AG09319 (cell line): ENCODE measurements at regions not wholly inside any gene's neighbourhood (a gene's known extent, or its start where the extent isn't known, plus 50 kb on each side); places are given as distances from the start of the nearest gene placed in this dataset.
"Not testable (repeated sequence)": the region's sequence is repeated elsewhere in the genome, so short reads cannot be mapped to it uniquely, and the experiment has no call there.

Experiments
- DNase-seq: peaks from one replicate; pipeline ENCODE4 v3.0.0-alpha.2; 2010; ENCODE audit warnings: low read depth; ENCODE audit errors: extremely low read depth
- TF ChIP-seq, protein P1 (sequence below): IDR thresholded peaks from 2 replicates; pipeline ENCODE4 v1.5.1; 2011; ENCODE audit warnings: low read depth, mild to moderate bottlenecking, inconsistent platforms, low read length, moderate library complexity

DNA sequence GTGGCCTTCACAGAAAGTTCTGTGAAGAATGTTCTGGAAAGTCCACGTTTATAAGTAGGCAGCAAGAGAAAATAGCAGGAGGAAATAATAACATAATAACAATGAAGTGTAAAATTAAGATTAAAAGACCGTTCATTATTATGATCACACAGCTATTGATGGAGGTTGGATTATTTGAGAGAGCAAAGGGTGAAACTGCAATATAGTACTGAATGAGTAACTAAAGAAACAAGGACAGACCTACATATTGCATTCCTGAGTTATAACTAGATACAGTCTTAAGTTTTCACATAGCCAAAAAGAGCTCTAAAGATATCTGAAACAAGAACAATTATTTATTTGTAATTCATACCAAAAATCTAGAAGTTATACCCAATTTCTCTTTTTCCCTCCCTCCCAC is 122.9 kb upstream of the TMEM164 start:
- DNase-seq = no peak
- TF ChIP-seq, protein P1, sequence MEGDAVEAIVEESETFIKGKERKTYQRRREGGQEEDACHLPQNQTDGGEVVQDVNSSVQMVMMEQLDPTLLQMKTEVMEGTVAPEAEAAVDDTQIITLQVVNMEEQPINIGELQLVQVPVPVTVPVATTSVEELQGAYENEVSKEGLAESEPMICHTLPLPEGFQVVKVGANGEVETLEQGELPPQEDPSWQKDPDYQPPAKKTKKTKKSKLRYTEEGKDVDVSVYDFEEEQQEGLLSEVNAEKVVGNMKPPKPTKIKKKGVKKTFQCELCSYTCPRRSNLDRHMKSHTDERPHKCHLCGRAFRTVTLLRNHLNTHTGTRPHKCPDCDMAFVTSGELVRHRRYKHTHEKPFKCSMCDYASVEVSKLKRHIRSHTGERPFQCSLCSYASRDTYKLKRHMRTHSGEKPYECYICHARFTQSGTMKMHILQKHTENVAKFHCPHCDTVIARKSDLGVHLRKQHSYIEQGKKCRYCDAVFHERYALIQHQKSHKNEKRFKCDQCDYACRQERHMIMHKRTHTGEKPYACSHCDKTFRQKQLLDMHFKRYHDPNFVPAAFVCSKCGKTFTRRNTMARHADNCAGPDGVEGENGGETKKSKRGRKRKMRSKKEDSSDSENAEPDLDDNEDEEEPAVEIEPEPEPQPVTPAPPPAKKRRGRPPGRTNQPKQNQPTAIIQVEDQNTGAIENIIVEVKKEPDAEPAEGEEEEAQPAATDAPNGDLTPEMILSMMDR = no peak

DNA sequence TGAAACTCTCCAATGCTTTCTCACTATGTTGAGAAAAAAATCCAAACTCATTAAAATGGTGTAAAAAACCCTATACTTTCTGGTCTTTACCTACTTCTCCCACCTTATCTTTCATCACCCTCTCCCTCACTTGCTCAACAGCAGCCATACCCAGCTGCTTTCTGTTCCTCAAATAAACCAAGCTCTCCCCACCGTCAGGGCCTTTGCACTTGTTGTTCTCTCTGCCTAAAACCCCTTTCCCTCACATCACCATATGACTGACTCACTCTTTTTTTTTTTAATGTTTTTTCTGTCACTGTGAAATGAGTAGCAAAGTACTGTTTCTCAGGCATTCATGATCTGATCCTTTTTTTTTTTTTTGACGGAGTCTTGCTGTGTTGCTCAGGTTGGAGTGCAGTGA is 122.3 kb upstream of the TMEM164 start:
- no peak for DNase-seq
- TF ChIP-seq, protein P1 = no peak

DNA sequence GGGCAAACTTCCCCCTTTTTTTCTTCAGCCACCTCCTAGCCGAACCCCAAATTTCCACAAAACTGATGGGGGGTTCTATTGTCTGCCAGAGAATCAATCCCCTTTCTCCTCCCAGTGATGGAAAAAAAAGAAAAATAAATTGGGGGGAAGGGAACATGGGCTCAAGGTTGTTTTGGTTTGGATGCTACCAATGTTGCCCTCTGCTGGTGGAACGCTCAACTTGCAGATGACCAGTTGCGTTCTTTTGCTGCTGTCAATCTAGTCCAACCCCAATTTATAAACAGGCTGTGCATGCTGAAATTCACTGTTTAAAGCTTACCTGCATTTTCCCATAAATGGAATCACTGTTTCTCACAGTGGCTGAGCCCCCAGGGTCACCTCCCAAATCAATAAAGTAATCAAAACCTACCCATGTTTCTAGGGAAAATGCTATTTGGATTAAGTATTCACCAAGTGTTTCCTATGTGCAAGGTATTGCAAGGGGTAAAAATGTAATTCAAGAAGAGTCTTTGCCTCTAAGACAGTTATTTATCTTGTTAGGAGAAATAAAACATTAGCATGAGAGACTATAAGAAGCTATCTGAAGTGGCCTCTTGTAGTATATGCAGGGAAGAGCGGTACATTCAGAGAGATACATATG is 116.7 kb upstream of the TMEM164 start:
- peak; percentile 14 for DNase-seq
- TF ChIP-seq, protein P1 = peak; percentile 74

DNA sequence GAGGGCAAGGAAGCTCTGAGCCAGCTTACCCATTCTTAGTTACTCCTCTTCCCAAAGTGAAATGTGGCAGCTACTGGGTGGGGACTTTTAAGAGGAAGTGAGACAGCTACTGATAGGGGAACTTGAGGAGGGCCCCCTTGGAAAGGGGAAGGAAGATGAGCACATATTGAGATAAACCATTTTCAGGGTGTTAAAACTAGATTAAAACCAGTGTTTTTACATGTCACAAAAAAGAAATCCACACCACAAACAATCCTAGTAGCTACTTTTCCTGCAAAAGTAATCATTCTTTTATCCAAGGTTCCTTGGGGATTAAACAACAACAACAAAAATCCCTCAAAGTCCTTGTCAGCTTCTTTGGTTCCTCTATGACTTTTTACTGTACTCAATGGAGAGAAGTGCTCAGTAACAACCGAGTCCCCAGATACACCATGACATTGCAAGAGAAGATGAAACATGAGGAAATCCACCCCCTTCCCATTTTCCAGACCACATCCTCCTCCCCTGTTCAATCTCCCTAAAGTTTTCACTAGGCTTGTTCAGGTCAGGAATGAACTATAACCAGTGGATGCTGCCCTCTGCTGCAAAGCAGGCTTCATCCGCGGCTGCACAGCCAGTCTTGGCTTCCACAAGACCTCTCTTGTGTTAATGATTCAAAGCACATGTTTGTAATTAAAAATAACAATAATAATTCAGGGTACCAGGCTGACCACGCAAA is 113.5 kb upstream of the TMEM164 start:
- TF ChIP-seq, protein P1 = peak; percentile 53
- DNase-seq = peak; percentile 15

DNA sequence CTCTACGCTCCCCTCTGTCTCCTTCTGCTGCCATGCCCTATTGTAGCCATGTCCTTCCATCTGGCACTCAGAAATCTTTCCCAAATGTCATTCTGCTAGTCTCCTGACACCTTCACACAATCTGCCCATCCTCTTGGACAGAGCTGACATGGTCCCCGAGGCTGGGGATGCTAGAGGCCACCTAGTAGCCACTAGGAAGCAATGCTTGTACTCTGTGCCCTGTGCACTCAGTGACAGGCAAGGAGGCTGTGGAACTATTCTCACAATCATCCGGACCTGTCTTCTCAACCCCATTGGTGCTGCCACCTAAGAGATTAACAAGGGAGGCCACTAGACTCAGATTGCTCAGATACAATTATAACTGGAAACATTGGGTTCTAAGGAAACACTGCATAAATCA is 112.6 kb upstream of the TMEM164 start:
- DNase-seq = no peak
- TF ChIP-seq, protein P1 = no peak

DNA sequence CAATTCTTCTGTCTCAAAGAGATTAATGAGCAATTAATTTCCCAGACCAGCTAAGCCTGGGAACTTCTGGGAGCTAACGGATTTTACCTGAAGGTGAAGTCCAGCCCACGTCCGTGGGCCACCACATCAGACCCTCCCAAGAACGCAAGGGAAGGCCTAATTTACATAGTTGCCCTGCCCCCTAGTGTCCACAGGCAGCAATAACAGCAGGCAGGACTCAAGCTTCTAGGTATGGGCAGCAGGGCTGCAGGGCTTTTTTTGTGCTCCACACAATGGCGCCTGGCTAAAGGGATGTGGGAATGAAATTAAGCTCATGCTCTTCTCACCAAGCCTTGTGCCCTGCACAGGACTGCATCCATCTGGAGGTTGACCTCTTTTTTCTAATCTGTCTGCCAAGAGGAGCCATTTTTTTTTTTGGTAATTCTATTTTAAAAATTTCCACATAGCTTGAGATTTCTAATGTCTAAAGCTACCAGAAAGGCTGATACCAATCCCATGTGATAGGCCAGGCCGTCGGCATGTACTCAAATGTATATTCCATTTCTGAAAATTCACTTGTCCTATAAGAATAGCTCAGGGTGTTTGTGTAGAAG is 111.9 kb upstream of the TMEM164 start:
- TF ChIP-seq, protein P1 = peak; percentile 93
- DNase-seq = no peak

DNA sequence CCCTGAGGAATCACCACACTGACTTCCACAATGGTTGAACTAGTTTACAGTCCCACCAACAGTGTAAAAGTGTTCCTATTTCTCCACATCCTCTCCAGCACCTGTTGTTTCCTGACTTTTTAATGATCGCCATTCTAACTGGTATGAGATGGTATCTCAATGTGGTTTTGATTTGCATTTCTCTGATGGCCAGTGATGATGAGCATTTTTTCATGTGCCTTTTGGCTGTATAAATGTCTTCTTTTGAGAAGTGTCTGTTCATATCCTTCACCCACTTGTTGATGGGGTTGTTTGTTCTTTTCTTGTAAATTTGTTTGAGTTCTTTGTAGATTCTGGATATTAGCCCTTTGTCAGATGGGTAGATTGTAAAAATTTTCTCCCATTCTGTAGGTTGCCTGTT is 106.9 kb upstream of the TMEM164 start:
- DNase-seq = not testable (repeated sequence)
